ENCODE measurements at regions not wholly inside any gene's neighbourhood (a gene's known extent, or its start where the extent isn't known, plus 50 kb on each side); places are given as distances from the start of the nearest gene placed in this dataset.

- H3K36me3 Mint-ChIP-seq (ENCODE audit: low read depth), result no peaks in the 10 kb centered on the region
- no peak overlapping the region for H3K4me3 Mint-ChIP-seq
- no peaks in the 10 kb centered on the region for H3K27me3 Mint-ChIP-seq
- H3K9me3 Mint-ChIP-seq, result no peaks in the 10 kb centered on the region
- H3K27ac Mint-ChIP-seq, result no peak overlapping the region
- DNase-seq, result no peak
- no peaks in the 10 kb centered on the region for H3K4me1 Mint-ChIP-seq (ENCODE audit: low read depth)
These were observed 365.2 kb upstream of the MEOX2 start for GRCh38 chr7:16051561-16052255.

GRCh38 chr7:16046041-16046440 is 359.6 kb upstream of the MEOX2 start:
- H3K4me3 Mint-ChIP-seq, result no peak overlapping the region
- H3K4me1 Mint-ChIP-seq (ENCODE audit: low read depth), result no peaks in the 10 kb centered on the region
- no peaks in the 10 kb centered on the region for H3K9me3 Mint-ChIP-seq
- no peaks in the 10 kb centered on the region for H3K36me3 Mint-ChIP-seq (ENCODE audit: low read depth)
- H3K27me3 Mint-ChIP-seq, result peaks cover 4% of the 10 kb centered on the region
- H3K27ac Mint-ChIP-seq, result no peak overlapping the region
- no peak for DNase-seq

- no peak overlapping the region for H3K4me3 Mint-ChIP-seq
- peaks cover 4% of the 10 kb centered on the region for H3K27me3 Mint-ChIP-seq
- H3K9me3 Mint-ChIP-seq, result no peaks in the 10 kb centered on the region
- no peaks in the 10 kb centered on the region for H3K4me1 Mint-ChIP-seq (ENCODE audit: low read depth)
- no peak for DNase-seq
- no peaks in the 10 kb centered on the region for H3K36me3 Mint-ChIP-seq (ENCODE audit: low read depth)
- no peak overlapping the region for H3K27ac Mint-ChIP-seq
These were observed 358.8 kb upstream of the MEOX2 start for GRCh38 chr7:16045296-16045695.

- Mint-ChIP-seq H3K27ac (no peak overlapping the region), H3K27me3 (peaks cover 4% of the 10 kb centered on the region), H3K4me3 (no peak overlapping the region), H3K4me1 (ENCODE audit: low read depth) (no peaks in the 10 kb centered on the region), H3K9me3 (no peaks in the 10 kb centered on the region), H3K36me3 (ENCODE audit: low read depth) (no peaks in the 10 kb centered on the region)
- DNase-seq, result no peak
These were observed 358.2 kb upstream of the MEOX2 start for GRCh38 chr7:16044645-16045044.

- H3K27me3 Mint-ChIP-seq, result peaks cover 4% of the 10 kb centered on the region
- H3K27ac Mint-ChIP-seq, result no peak overlapping the region
- no peak overlapping the region for H3K4me3 Mint-ChIP-seq
- no peak for DNase-seq
- H3K4me1 Mint-ChIP-seq (ENCODE audit: low read depth), result no peaks in the 10 kb centered on the region
- H3K9me3 Mint-ChIP-seq, result no peaks in the 10 kb centered on the region
- no peaks in the 10 kb centered on the region for H3K36me3 Mint-ChIP-seq (ENCODE audit: low read depth)
These were observed 353.9 kb upstream of the MEOX2 start for GRCh38 chr7:16040346-16040745.

- H3K27me3 Mint-ChIP-seq, result no peaks in the 10 kb centered on the region
- H3K9me3 Mint-ChIP-seq, result no peaks in the 10 kb centered on the region
- H3K4me3 Mint-ChIP-seq, result no peak overlapping the region
- no peaks in the 10 kb centered on the region for H3K4me1 Mint-ChIP-seq (ENCODE audit: low read depth)
- no peak for DNase-seq
- H3K36me3 Mint-ChIP-seq (ENCODE audit: low read depth), result no peaks in the 10 kb centered on the region
- H3K27ac Mint-ChIP-seq, result no peak overlapping the region
These were observed 352.4 kb upstream of the MEOX2 start for GRCh38 chr7:16038906-16039305.

- Mint-ChIP-seq H3K27ac (no peak overlapping the region), H3K4me1 (ENCODE audit: low read depth) (no peaks in the 10 kb centered on the region), H3K36me3 (ENCODE audit: low read depth) (no peaks in the 10 kb centered on the region), H3K9me3 (no peaks in the 10 kb centered on the region), H3K27me3 (no peaks in the 10 kb centered on the region), H3K4me3 (no peak overlapping the region)
- DNase-seq, result no peak
These were observed 348.9 kb upstream of the MEOX2 start for GRCh38 chr7:16035392-16035791.

DNA sequence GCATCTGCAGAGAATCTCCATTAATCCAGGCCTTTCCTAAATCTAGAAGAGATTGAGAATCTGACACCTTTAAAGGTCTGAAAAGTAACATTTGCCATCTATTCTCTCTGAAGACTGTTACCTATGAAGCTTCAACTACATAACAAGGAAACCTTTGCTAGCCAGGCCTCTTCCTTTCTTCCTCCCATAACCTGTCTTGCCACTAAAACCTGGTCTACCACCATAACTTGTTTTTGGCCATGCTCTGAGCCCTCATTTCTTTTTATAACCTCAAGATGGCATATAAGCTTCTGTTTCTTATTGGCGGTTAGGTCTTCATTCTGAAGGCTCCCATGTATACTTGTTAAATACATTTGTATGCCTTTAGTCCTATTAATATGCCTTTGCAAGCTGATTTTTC is 348.4 kb upstream of the MEOX2 start:
- no peak for DNase-seq
- no peaks in the 10 kb centered on the region for H3K27me3 Mint-ChIP-seq
- no peak overlapping the region for H3K27ac Mint-ChIP-seq
- H3K36me3 Mint-ChIP-seq (ENCODE audit: low read depth), result no peaks in the 10 kb centered on the region
- no peaks in the 10 kb centered on the region for H3K4me1 Mint-ChIP-seq (ENCODE audit: low read depth)
- H3K4me3 Mint-ChIP-seq, result no peak overlapping the region
- no peaks in the 10 kb centered on the region for H3K9me3 Mint-ChIP-seq

- H3K27ac Mint-ChIP-seq, result no peak overlapping the region
- no peaks in the 10 kb centered on the region for H3K36me3 Mint-ChIP-seq (ENCODE audit: low read depth)
- no peak overlapping the region for H3K4me3 Mint-ChIP-seq
- H3K4me1 Mint-ChIP-seq (ENCODE audit: low read depth), result no peaks in the 10 kb centered on the region
- H3K9me3 Mint-ChIP-seq, result no peaks in the 10 kb centered on the region
- no peak for DNase-seq
- H3K27me3 Mint-ChIP-seq, result no peaks in the 10 kb centered on the region
These were observed 347.9 kb upstream of the MEOX2 start for GRCh38 chr7:16034353-16034752.

DNA sequence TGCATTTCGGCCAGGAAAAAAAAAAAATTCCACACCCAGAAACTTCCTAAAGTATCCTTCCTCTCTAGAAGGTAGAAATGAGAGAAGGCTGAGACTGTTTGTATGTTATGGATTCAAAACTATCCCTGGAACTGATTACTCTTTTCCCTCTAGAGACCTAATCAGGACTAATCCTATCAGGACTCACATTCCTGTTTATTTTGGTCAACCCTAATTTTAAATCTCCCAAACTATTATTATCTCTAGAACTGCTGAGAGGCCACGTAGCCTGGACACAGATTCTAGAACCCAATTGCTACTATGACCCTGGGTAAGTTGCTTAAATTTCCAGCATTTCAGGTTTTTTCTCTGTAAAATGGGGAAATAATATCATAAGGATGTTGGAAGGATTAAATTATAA is 346.8 kb upstream of the MEOX2 start:
- no peaks in the 10 kb centered on the region for H3K27me3 Mint-ChIP-seq
- H3K9me3 Mint-ChIP-seq, result no peaks in the 10 kb centered on the region
- no peak overlapping the region for H3K4me3 Mint-ChIP-seq
- H3K27ac Mint-ChIP-seq, result no peak overlapping the region
- no peaks in the 10 kb centered on the region for H3K36me3 Mint-ChIP-seq (ENCODE audit: low read depth)
- no peaks in the 10 kb centered on the region for H3K4me1 Mint-ChIP-seq (ENCODE audit: low read depth)
- DNase-seq, result no peak

DNA sequence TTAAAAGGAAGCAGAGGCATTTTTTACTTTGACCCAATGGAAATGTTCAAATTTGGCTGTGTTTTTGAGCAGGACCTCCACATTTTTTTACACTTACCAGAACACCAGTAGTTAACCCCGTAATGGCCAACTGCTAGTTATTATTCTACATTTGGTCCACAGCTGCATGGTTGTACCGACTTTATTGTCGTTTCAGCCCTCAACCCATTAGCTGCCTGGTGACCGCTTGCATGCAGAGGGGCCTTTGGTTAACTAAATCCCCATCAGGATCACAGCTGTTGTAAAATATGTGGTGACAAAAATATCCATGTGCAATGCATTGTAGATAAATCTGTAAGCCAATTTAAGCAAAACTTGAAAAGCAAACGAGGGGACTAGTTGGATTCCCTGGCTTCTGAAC is 342.2 kb upstream of the MEOX2 start:
- no peak overlapping the region for H3K27ac Mint-ChIP-seq
- H3K9me3 Mint-ChIP-seq, result no peaks in the 10 kb centered on the region
- H3K4me3 Mint-ChIP-seq, result no peak overlapping the region
- no peaks in the 10 kb centered on the region for H3K4me1 Mint-ChIP-seq (ENCODE audit: low read depth)
- H3K27me3 Mint-ChIP-seq, result no peaks in the 10 kb centered on the region
- H3K36me3 Mint-ChIP-seq (ENCODE audit: low read depth), result no peaks in the 10 kb centered on the region
- DNase-seq, result no peak

DNA sequence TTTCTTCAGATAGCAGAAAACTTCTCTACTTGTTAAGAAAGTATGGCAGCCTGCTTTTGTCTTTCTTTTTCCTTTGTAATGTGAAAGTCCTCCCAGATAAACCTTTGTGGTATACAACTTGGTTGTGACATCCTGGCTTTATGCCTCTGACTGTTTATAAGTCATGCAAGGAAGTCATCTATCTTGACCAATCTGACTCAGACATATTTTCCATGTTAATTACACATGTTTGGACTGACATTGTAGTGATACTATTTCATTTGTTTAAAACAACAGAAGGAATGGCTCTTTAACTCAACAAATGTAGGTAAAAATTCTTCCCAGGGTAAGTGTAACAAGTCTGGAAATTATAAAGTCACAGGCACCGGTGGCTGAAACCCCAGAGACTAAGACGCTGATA is 341.6 kb upstream of the MEOX2 start:
- H3K27ac Mint-ChIP-seq, result no peak overlapping the region
- no peaks in the 10 kb centered on the region for H3K27me3 Mint-ChIP-seq
- no peak overlapping the region for H3K4me3 Mint-ChIP-seq
- H3K4me1 Mint-ChIP-seq (ENCODE audit: low read depth), result no peaks in the 10 kb centered on the region
- H3K9me3 Mint-ChIP-seq, result no peaks in the 10 kb centered on the region
- DNase-seq, result no peak
- H3K36me3 Mint-ChIP-seq (ENCODE audit: low read depth), result no peaks in the 10 kb centered on the region

GRCh38 chr7:16027396-16027795 is 340.9 kb upstream of the MEOX2 start:
- DNase-seq, result no peak
- Mint-ChIP-seq H3K4me3 (no peak overlapping the region), H3K27ac (no peak overlapping the region), H3K27me3 (no peaks in the 10 kb centered on the region), H3K9me3 (no peaks in the 10 kb centered on the region), H3K36me3 (ENCODE audit: low read depth) (no peaks in the 10 kb centered on the region), H3K4me1 (ENCODE audit: low read depth) (no peaks in the 10 kb centered on the region)

GRCh38 chr7:16026253-16027020 is 340.0 kb upstream of the MEOX2 start:
- no peak overlapping the region for H3K4me3 Mint-ChIP-seq
- H3K9me3 Mint-ChIP-seq, result no peaks in the 10 kb centered on the region
- H3K27ac Mint-ChIP-seq, result no peak overlapping the region
- H3K4me1 Mint-ChIP-seq (ENCODE audit: low read depth), result no peaks in the 10 kb centered on the region
- H3K36me3 Mint-ChIP-seq (ENCODE audit: low read depth), result no peaks in the 10 kb centered on the region
- H3K27me3 Mint-ChIP-seq, result no peaks in the 10 kb centered on the region
- no peak for DNase-seq

DNA sequence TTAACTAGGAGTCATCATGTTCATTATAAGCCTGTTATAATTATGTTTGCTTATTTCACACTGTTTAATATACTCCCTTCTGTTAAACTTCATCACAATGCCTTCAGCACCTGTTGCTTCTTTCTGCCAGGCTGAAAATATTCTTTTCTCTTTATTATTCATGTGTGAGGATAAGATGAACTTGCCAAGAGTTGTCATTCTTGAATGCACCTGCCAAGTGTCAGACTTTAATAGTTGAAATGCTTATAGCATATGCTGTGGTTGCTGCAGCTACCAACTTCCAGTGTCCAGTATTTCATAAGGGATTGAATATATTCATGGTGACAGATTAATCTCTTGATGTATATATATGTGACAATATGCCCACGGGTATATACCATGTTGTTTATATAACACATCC is 339.2 kb upstream of the MEOX2 start:
- Mint-ChIP-seq H3K4me1 (ENCODE audit: low read depth) (no peaks in the 10 kb centered on the region), H3K36me3 (ENCODE audit: low read depth) (no peaks in the 10 kb centered on the region), H3K27ac (no peak overlapping the region), H3K27me3 (no peaks in the 10 kb centered on the region), H3K4me3 (no peak overlapping the region), H3K9me3 (no peaks in the 10 kb centered on the region)
- no peak for DNase-seq
